Smooth muscle cell (in vitro differentiated cells): ENCODE measurements at regions not wholly inside any gene's neighbourhood (a gene's known extent, or its start where the extent isn't known, plus 50 kb on each side); places are given as distances from the start of the nearest gene placed in this dataset.

Source experiments
- DNase-seq: peaks from one replicate; lab custom pipeline; 2025; ENCODE audit not compliant: unreplicated experiment; lab: John Stamatoyannopoulos, UW
- H2AFZ ChIP-seq: fragments of 200-600 bp; sonication (generic); 2 replicates; pipeline ENCODE4 v1.6.0; 2016; ENCODE audit warnings: antibody characterized with exemption, low read depth, mild to moderate bottlenecking
- H3F3A ChIP-seq: fragments of 200-600 bp; sonication (generic); 2 replicates; pipeline ENCODE4 v1.6.0; 2017; ENCODE audit warnings: antibody characterized with exemption, low read depth
- H3K27ac ChIP-seq: fragments of 200-600 bp; sonication (generic); 2 replicates; pipeline ENCODE4 v1.5.1; 2016; ENCODE audit warnings: low read depth, mild to moderate bottlenecking
- H3K27me3 ChIP-seq: fragments of 200-600 bp; sonication (generic); 2 replicates; pipeline ENCODE4 v1.6.1; 2016; ENCODE audit warnings: low read depth, mild to moderate bottlenecking
- H3K36me3 ChIP-seq: fragments of 200-600 bp; sonication (generic); 2 replicates; pipeline ENCODE4 v1.5.1; 2016; ENCODE audit warnings: low read depth
- H3K4me1 ChIP-seq: fragments of 200-600 bp; sonication (generic); 2 replicates; pipeline ENCODE4 v1.5.1; 2016; ENCODE audit warnings: low read depth
- H3K4me2 ChIP-seq: fragments of 200-600 bp; sonication (generic); 2 replicates; pipeline ENCODE4 v1.6.0; 2016; ENCODE audit warnings: mild to moderate bottlenecking
- H3K4me3 ChIP-seq: fragments of 200-600 bp; sonication (generic); 2 replicates; pipeline ENCODE4 v1.5.1; 2016; ENCODE audit warnings: mild to moderate bottlenecking
- H3K79me2 ChIP-seq: fragments of 200-600 bp; sonication (generic); 2 replicates; pipeline ENCODE4 v1.6.0; 2016; ENCODE audit warnings: low read depth, mild to moderate bottlenecking
- H3K9ac ChIP-seq: fragments of 200-600 bp; sonication (generic); 2 replicates; pipeline ENCODE4 v1.6.0; 2016; ENCODE audit warnings: low read depth
- H3K9me3 ChIP-seq: fragments of 200-600 bp; sonication (generic); replicated peaks from 2 replicates; pipeline ENCODE4 v1.5.1; 2016; ENCODE audit warnings: low read depth
- H4K20me1 ChIP-seq: fragments of 200-600 bp; sonication (generic); 2 replicates; pipeline ENCODE4 v1.6.0; 2016; ENCODE audit warnings: low read depth
- WGBS: methylation state at CpG from one replicate; pipeline ENCODE4 v1.1.7; 2016; ENCODE audit warnings: low lambda C conversion rate; 5-methylcytosine and 5-hydroxymethylcytosine counted together
- TF ChIP-seq, protein P1 (sequence below): fragments of 200-600 bp; sonication (generic); IDR thresholded peaks from 2 replicates; pipeline ENCODE4 v1.5.1; 2017; ENCODE audit warnings: borderline replicate concordance, mild to moderate bottlenecking, antibody characterized with exemption; ENCODE audit not compliant: insufficient read depth, poor library complexity, severe bottlenecking

DNA sequence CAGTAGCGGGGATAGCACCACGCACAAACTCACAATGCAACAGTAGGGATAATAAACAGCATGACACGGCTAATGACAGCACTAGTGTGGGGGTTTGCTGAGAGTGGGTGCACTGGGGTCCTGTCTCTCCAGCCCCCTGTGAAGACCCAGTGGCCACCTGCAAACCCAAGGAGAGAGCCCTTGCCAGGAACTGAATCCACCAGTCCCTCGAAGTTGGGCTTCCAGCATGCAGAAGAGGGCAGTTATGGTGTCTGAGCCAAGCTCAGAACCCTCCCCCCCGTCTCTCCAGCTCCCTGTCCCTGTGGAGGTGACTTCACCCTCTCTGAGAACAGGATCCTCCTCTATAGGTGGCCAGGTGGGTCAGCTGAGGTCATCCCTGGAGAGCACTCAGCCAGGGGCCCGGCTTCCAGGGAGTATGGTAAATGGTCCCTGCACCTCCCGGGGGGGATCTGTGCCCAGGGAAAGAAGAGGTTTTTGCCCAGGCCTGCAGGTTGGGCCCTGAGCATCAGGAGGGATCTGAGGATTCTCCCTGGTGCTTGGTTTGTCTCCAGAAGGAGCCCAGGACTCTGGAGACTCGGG, 86.3 kb upstream of the PRR5 start:
- Histone ChIP-seq H3F3A (no peaks in the 10 kb centered on the region), H3K27ac (no peak overlapping the region), H2AFZ (no peak overlapping the region), H3K79me2 (no peaks in the 10 kb centered on the region), H3K9me3 (no peaks in the 10 kb centered on the region), H3K4me1 (no peaks in the 10 kb centered on the region), H3K4me3 (no peak overlapping the region), H3K36me3 (no peaks in the 10 kb centered on the region), H3K4me2 (no peak overlapping the region), H3K9ac (no peak overlapping the region), H3K27me3 (no peaks in the 10 kb centered on the region), H4K20me1 (no peaks in the 10 kb centered on the region)
- DNase-seq, result no peak
- 80% methylated on average over 8 of the region's 8 CpGs for whole genome bisulfite sequencing
- TF ChIP-seq, protein P1, sequence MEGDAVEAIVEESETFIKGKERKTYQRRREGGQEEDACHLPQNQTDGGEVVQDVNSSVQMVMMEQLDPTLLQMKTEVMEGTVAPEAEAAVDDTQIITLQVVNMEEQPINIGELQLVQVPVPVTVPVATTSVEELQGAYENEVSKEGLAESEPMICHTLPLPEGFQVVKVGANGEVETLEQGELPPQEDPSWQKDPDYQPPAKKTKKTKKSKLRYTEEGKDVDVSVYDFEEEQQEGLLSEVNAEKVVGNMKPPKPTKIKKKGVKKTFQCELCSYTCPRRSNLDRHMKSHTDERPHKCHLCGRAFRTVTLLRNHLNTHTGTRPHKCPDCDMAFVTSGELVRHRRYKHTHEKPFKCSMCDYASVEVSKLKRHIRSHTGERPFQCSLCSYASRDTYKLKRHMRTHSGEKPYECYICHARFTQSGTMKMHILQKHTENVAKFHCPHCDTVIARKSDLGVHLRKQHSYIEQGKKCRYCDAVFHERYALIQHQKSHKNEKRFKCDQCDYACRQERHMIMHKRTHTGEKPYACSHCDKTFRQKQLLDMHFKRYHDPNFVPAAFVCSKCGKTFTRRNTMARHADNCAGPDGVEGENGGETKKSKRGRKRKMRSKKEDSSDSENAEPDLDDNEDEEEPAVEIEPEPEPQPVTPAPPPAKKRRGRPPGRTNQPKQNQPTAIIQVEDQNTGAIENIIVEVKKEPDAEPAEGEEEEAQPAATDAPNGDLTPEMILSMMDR, result no peak

GRCh38 chr22:44615146-44615545, 86.9 kb upstream of the PRR5 start:
- 97% methylated on average over 16 of the region's 16 CpGs for WGBS
- no peaks in the 10 kb centered on the region for H3K27me3 ChIP-seq
- no peaks in the 10 kb centered on the region for H3F3A ChIP-seq

GRCh38 chr22:44613196-44613595, 88.8 kb upstream of the PRR5 start:
- DNase-seq, result no peak
- 82% methylated on average over 2 of the region's 2 CpGs for WGBS
- no peaks in the 10 kb centered on the region for H3K4me1 ChIP-seq
- no peak overlapping the region for H3K4me3 ChIP-seq
- H3K4me2 ChIP-seq, result no peak overlapping the region
- no peaks in the 10 kb centered on the region for H3K36me3 ChIP-seq
- H2AFZ ChIP-seq, result no peak overlapping the region
- H3K27ac ChIP-seq, result no peak overlapping the region
- TF ChIP-seq, protein P1, result no peak
- no peaks in the 10 kb centered on the region for H3K27me3 ChIP-seq
- no peaks in the 10 kb centered on the region for H3K79me2 ChIP-seq
- H3K9me3 ChIP-seq, result no peaks in the 10 kb centered on the region
- no peak overlapping the region for H3K9ac ChIP-seq
- H4K20me1 ChIP-seq, result no peaks in the 10 kb centered on the region
- no peaks in the 10 kb centered on the region for H3F3A ChIP-seq

More at GRCh38 chr22:44615146-44615545, 86.9 kb upstream of the PRR5 start:
- H3K27ac ChIP-seq, result no peak overlapping the region
- no peak overlapping the region for H3K9ac ChIP-seq
- no peaks in the 10 kb centered on the region for H4K20me1 ChIP-seq
- DNase-seq, result no peak
- H3K4me2 ChIP-seq, result no peak overlapping the region
- TF ChIP-seq, protein P1, result no peak
- no peak overlapping the region for H2AFZ ChIP-seq
- no peak overlapping the region for H3K4me3 ChIP-seq
- H3K4me1 ChIP-seq, result no peaks in the 10 kb centered on the region
- H3K9me3 ChIP-seq, result no peaks in the 10 kb centered on the region
- H3K79me2 ChIP-seq, result no peaks in the 10 kb centered on the region
- no peaks in the 10 kb centered on the region for H3K36me3 ChIP-seq

- Histone ChIP-seq H3K9ac (no peak overlapping the region), H3F3A (no peaks in the 10 kb centered on the region), H2AFZ (no peak overlapping the region), H3K36me3 (no peaks in the 10 kb centered on the region), H3K79me2 (no peaks in the 10 kb centered on the region), H3K9me3 (no peaks in the 10 kb centered on the region), H3K4me1 (no peaks in the 10 kb centered on the region), H3K27ac (no peak overlapping the region), H3K4me2 (no peak overlapping the region), H3K4me3 (no peak overlapping the region), H3K27me3 (no peaks in the 10 kb centered on the region), H4K20me1 (no peaks in the 10 kb centered on the region)
- 88% methylated on average over 2 of the region's 2 CpGs for WGBS
- DNase-seq, result no peak
- TF ChIP-seq, protein P1, result no peak
Measured at GRCh38 chr22:44611880-44612496, 90.0 kb upstream of the PRR5 start.
